ENCODE measurements at regions not wholly inside any gene's neighbourhood (a gene's known extent, or its start where the extent isn't known, plus 50 kb on each side); places are given as distances from the start of the nearest gene placed in this dataset.

DNA sequence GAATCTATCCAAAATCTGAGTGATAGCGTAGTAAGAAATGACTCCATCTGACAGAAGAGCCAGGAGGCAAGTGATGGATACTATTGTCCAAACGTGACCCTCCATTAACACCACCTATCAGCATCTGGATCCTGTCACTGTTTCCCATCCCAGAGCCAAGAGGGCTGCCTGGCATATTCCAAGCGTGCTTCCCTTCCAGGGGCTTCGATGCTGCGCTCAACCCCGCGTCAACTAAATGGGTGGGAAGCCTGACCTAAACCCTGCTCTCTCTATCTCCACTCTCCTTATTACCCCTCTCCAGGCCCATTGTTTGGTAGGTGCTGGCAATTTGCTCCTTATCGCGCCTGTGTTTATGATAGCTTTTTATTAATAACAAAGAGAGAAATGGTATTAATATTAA, 83.2 kb downstream of the NR2F2 start (continued):
- TF ChIP-seq ZNF609 (CRISPR knock-in tag; IDR thresholded peaks at IDR 0.05; ENCODE audit: borderline replicate concordance) = no peak
- TF ChIP-seq CREM (IDR thresholded peaks at IDR 0.05; ENCODE audit: low read depth) = no peak
- TF ChIP-seq, protein P1, sequence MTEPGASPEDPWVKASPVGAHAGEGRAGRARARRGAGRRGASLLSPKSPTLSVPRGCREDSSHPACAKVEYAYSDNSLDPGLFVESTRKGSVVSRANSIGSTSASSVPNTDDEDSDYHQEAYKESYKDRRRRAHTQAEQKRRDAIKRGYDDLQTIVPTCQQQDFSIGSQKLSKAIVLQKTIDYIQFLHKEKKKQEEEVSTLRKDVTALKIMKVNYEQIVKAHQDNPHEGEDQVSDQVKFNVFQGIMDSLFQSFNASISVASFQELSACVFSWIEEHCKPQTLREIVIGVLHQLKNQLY (CRISPR knock-in tag; conservative IDR thresholded peaks at IDR 0.05) = no peak
- TF ChIP-seq ZNF175 (CRISPR knock-in tag; IDR thresholded peaks at IDR 0.05; ENCODE audit: low read depth) = no peak
- TF ChIP-seq CCNT2 (IDR thresholded peaks at IDR 0.05; ENCODE audit: borderline replicate concordance, extremely low read depth, insufficient read length, low read depth, low read length) = no peak
- TF ChIP-seq FOXK1 (CRISPR knock-in tag; IDR thresholded peaks at IDR 0.05; ENCODE audit: borderline replicate concordance) = no peak

All from K562 (cell line).